ENCODE measurements at regions not wholly inside any gene's neighbourhood (a gene's known extent, or its start where the extent isn't known, plus 50 kb on each side); places are given as distances from the start of the nearest gene placed in this dataset.

GRCh38 chr15:70450142-70450443 is 313.3 kb downstream of the UACA start:
- no peak for DNase-seq (ENCODE audit: low read depth in 4 of 4, low spot score in 3 of 4)

- no peak for DNase-seq (ENCODE audit: low read depth in 4 of 4, low spot score in 3 of 4)
These were observed 313.8 kb downstream of the UACA start for GRCh38 chr15:70449311-70450141.

GRCh38 chr15:70447928-70448698 is 315.2 kb downstream of the UACA start:
- peak in 1 of 4 donors; percentile 16 for DNase-seq (ENCODE audit: low read depth in 4 of 4, low spot score in 3 of 4)

- DNase-seq (ENCODE audit: low read depth in 4 of 4, low spot score in 3 of 4) = no peak
These were observed 315.8 kb downstream of the UACA start for GRCh38 chr15:70447521-70447920.

GRCh38 chr15:70447081-70447480 is 316.3 kb downstream of the UACA start:
- DNase-seq (ENCODE audit: low read depth in 4 of 4, low spot score in 3 of 4) = no peak

- no peak for DNase-seq (ENCODE audit: low read depth in 4 of 4, low spot score in 3 of 4)
These were observed 319.7 kb downstream of the UACA start for GRCh38 chr15:70443486-70444273.

GRCh38 chr15:70442616-70443321 is 320.6 kb downstream of the UACA start:
- DNase-seq (ENCODE audit: low read depth in 4 of 4, low spot score in 3 of 4) = no peak

GRCh38 chr15:70442211-70442610 is 321.1 kb downstream of the UACA start:
- no peak for DNase-seq (ENCODE audit: low read depth in 4 of 4, low spot score in 3 of 4)

GRCh38 chr15:70440416-70441138 is 322.8 kb downstream of the UACA start:
- DNase-seq (ENCODE audit: low read depth in 4 of 4, low spot score in 3 of 4) = no peak

- no peak for DNase-seq (ENCODE audit: low read depth in 4 of 4, low spot score in 3 of 4)
These were observed 323.5 kb downstream of the UACA start for GRCh38 chr15:70439880-70440279.

GRCh38 chr15:70439304-70439877 is 324.0 kb downstream of the UACA start:
- no peak for DNase-seq (ENCODE audit: low read depth in 4 of 4, low spot score in 3 of 4)

GRCh38 chr15:70438776-70439175 is 324.6 kb downstream of the UACA start:
- DNase-seq (ENCODE audit: low read depth in 4 of 4, low spot score in 3 of 4) = no peak

- no peak for DNase-seq (ENCODE audit: low read depth in 4 of 4, low spot score in 3 of 4)
These were observed 325.4 kb downstream of the UACA start for GRCh38 chr15:70437882-70438451.

GRCh38 chr15:70437089-70437488 is 326.3 kb downstream of the UACA start:
- no peak for DNase-seq (ENCODE audit: low read depth in 4 of 4, low spot score in 3 of 4)

- no peak for DNase-seq (ENCODE audit: low read depth in 4 of 4, low spot score in 3 of 4)
These were observed 326.9 kb downstream of the UACA start for GRCh38 chr15:70436428-70436827.

- no peak for DNase-seq (ENCODE audit: low read depth in 4 of 4, low spot score in 3 of 4)
These were observed 327.5 kb downstream of the UACA start for GRCh38 chr15:70435872-70436271.

- DNase-seq (ENCODE audit: low read depth in 4 of 4, low spot score in 3 of 4) = no peak
These were observed 328.0 kb downstream of the UACA start for GRCh38 chr15:70435369-70435768.

- no peak for DNase-seq (ENCODE audit: low read depth in 4 of 4, low spot score in 3 of 4)
These were observed 329.6 kb downstream of the UACA start for GRCh38 chr15:70433586-70434324.

Measured in right renal pelvis (tissue), 4 donors.